Omental fat pad (tissue), 3 donors: ENCODE measurements at regions not wholly inside any gene's neighbourhood (a gene's known extent, or its start where the extent isn't known, plus 50 kb on each side); places are given as distances from the start of the nearest gene placed in this dataset.

Source experiments
- ATAC-seq: fragments of 150-250 bp; one replicate; pipeline ENCODE4 v1.9.1; 2016; ENCODE audit warnings: mild to moderate bottlenecking, moderate library complexity; ENCODE audit not compliant: low FRiP score
- DNase-seq: peaks from one replicate; pipeline ENCODE4 v3.0.0-alpha.2; 2019; ENCODE audit warnings: low spot score
- TF ChIP-seq, protein P1 (sequence below), 3 donors: fragments of 450-650 bp; IDR thresholded peaks; one replicate each; pipeline ENCODE4 v1.5.1; 2016 to 2017; ENCODE audit warnings: antibody characterized with exemption in 3 of 3, mild to moderate bottlenecking in 3 of 3, moderate library complexity in 2 of 3

DNA sequence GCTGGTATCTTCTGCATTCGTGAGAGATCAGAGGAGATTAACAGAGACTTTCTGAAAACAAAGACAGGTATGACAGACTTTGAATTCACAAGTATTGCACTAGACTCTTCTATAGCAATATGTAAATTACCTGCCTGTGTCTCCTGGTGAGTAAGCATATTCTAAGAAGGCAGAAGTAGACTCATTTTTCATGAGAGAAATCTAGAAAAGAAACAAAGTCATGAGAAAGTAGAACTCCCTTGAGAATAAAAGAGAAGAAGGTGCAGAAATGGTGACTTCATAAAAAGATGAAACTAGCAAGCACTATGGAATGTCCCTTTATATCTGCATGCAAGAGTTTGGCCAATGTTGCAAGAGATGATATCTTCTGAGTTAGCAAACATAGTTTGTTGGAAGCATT, 419.8 kb downstream of the DMRT2 start:
- DNase-seq (no peak), ATAC-seq (no peak)
- TF ChIP-seq, protein P1, sequence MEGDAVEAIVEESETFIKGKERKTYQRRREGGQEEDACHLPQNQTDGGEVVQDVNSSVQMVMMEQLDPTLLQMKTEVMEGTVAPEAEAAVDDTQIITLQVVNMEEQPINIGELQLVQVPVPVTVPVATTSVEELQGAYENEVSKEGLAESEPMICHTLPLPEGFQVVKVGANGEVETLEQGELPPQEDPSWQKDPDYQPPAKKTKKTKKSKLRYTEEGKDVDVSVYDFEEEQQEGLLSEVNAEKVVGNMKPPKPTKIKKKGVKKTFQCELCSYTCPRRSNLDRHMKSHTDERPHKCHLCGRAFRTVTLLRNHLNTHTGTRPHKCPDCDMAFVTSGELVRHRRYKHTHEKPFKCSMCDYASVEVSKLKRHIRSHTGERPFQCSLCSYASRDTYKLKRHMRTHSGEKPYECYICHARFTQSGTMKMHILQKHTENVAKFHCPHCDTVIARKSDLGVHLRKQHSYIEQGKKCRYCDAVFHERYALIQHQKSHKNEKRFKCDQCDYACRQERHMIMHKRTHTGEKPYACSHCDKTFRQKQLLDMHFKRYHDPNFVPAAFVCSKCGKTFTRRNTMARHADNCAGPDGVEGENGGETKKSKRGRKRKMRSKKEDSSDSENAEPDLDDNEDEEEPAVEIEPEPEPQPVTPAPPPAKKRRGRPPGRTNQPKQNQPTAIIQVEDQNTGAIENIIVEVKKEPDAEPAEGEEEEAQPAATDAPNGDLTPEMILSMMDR (IDR thresholded peaks at IDR 0.05): no peak

- TF ChIP-seq, protein P1 (IDR thresholded peaks at IDR 0.05): no peak
- no peak for DNase-seq
- ATAC-seq: no peak
Measured at GRCh38 chr9:1473956-1474634, 423.9 kb downstream of the DMRT2 start.

GRCh38 chr9:1474671-1475070, 424.5 kb downstream of the DMRT2 start:
- no peak for DNase-seq
- no peak for ATAC-seq
- TF ChIP-seq, protein P1 (IDR thresholded peaks at IDR 0.05): no peak

GRCh38 chr9:1490341-1491232, 440.4 kb downstream of the DMRT2 start:
- no peak for DNase-seq
- ATAC-seq: peak; percentile 37
- TF ChIP-seq, protein P1 (IDR thresholded peaks at IDR 0.05): no peak

GRCh38 chr9:1492156-1492555, 442.0 kb downstream of the DMRT2 start:
- ATAC-seq: no peak
- TF ChIP-seq, protein P1 (IDR thresholded peaks at IDR 0.05): no peak
- DNase-seq: no peak

DNA sequence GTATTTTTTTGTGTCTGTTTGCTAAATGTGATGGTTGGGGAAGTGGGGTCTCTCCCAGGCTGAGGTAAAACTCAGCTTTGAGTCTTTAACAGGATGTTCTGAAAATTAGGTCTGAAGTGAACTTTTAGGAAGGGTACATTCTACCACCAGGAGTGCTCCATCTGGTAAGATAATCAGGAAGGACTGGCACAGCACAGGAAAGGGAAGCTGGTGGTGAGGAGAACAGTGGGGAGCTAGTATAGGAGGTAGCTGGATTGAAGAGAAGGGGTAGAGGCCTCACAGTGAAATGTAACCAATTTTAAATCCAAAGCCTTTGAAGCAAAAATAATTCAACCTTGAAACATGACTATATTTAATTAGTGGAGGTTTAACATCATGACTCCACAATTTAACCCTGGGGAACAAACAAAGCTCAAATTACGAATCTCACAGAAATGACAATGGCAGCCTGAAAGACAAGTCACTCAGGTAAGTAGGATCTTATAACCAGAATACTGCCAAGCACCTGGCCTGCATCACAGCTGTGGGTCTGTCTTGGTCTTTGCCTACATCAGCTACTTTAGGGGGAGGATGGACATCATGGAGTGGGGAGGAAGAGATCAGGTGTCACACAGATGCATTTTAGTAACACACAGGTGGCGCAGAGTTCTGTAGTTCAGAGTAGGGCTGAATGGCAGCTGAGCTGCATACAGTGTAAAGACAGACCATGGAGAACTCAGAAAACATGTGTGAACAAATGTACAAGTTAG, 445.3 kb downstream of the DMRT2 start:
- TF ChIP-seq, protein P1 (IDR thresholded peaks at IDR 0.05): no peak
- ATAC-seq: no peak
- no peak for DNase-seq
